RWPE2 (cell line): ENCODE measurements at regions not wholly inside any gene's neighbourhood (a gene's known extent, or its start where the extent isn't known, plus 50 kb on each side); places are given as distances from the start of the nearest gene placed in this dataset.

Source experiments
- ATAC-seq: fragments of 200-7000 bp; cut with Tn5 transposase; 3 replicates; pipeline ENCODE4 v1.9.1; 2021; ENCODE audit warnings: low read depth
- DNase-seq: peaks from one replicate; pipeline ENCODE4 v3.0.0-alpha.2; 2020; ENCODE audit warnings: low spot score
- H3K27ac ChIP-seq: fragments of 450-650 bp; 2 replicates; pipeline ENCODE4 v1.5.1; 2017; ENCODE audit warnings: mild to moderate bottlenecking; ENCODE audit not compliant: poor library complexity, severe bottlenecking
- H3K27me3 ChIP-seq: fragments of 250-450 bp; sonication (Bioruptor Pico); 2 replicates; pipeline ENCODE4 v1.5.1; 2021; ENCODE audit warnings: mild to moderate bottlenecking, moderate library complexity; ENCODE audit not compliant: insufficient read depth, poor library complexity, severe bottlenecking
- H3K36me3 ChIP-seq: fragments of 250-450 bp; sonication (Bioruptor Pico); 2 replicates; pipeline ENCODE4 v1.5.1; 2020; ENCODE audit warnings: low read depth, mild to moderate bottlenecking, moderate library complexity
- H3K4me1 ChIP-seq: fragments of 250-450 bp; sonication (Bioruptor Pico); 2 replicates; pipeline ENCODE4 v1.5.1; 2021; ENCODE audit warnings: mild to moderate bottlenecking, moderate library complexity; ENCODE audit not compliant: insufficient read depth, poor library complexity, severe bottlenecking
- H3K4me3 ChIP-seq: fragments of 250-450 bp; sonication (Bioruptor Pico); 2 replicates; pipeline ENCODE4 v1.5.1; 2021; ENCODE audit warnings: mild to moderate bottlenecking, moderate library complexity; ENCODE audit not compliant: severe bottlenecking
- H3K9me3 ChIP-seq: fragments of 250-450 bp; sonication (Bioruptor Pico); 2 replicates; pipeline ENCODE4 v1.5.1; 2021; ENCODE audit warnings: mild to moderate bottlenecking, moderate library complexity; ENCODE audit not compliant: severe bottlenecking
- CTCF ChIP-seq: fragments of 450-650 bp; IDR thresholded peaks from one replicate; pipeline ENCODE4 v1.5.1; 2017; ENCODE audit warnings: mild to moderate bottlenecking, moderate library complexity; ENCODE audit not compliant: poor library complexity, severe bottlenecking

GRCh38 chr3:1792466-1792865 lies 306.2 kb upstream of the CNTN4 start:
- no peaks in the 10 kb centered on the region for H3K36me3 ChIP-seq
- no peak for ATAC-seq
- TF ChIP-seq CTCF: no peak
- H3K27ac ChIP-seq: no peak overlapping the region
- H3K4me3 ChIP-seq: no peak overlapping the region
- H3K9me3 ChIP-seq: no peaks in the 10 kb centered on the region
- no peaks in the 10 kb centered on the region for H3K27me3 ChIP-seq
- DNase-seq: no peak
- no peaks in the 10 kb centered on the region for H3K4me1 ChIP-seq

- no peak for ATAC-seq
- Histone ChIP-seq H3K27ac (no peak overlapping the region), H3K36me3 (no peaks in the 10 kb centered on the region), H3K4me1 (no peaks in the 10 kb centered on the region), H3K27me3 (no peaks in the 10 kb centered on the region), H3K9me3 (no peaks in the 10 kb centered on the region), H3K4me3 (no peak overlapping the region)
- no peak for TF ChIP-seq CTCF
- no peak for DNase-seq
Observed at GRCh38 chr3:1798711-1799405, 299.8 kb upstream of the CNTN4 start.

GRCh38 chr3:1805331-1805730 lies 293.3 kb upstream of the CNTN4 start:
- no peak for TF ChIP-seq CTCF
- DNase-seq (no peak), ATAC-seq (no peak)
- H3K27ac ChIP-seq: no peak overlapping the region
- H3K4me3 ChIP-seq: no peak overlapping the region
- H3K4me1 ChIP-seq: no peaks in the 10 kb centered on the region
- H3K9me3 ChIP-seq: no peaks in the 10 kb centered on the region
- no peaks in the 10 kb centered on the region for H3K36me3 ChIP-seq
- H3K27me3 ChIP-seq: no peaks in the 10 kb centered on the region

- no peak for DNase-seq
- Histone ChIP-seq H3K27me3 (no peaks in the 10 kb centered on the region), H3K9me3 (no peaks in the 10 kb centered on the region), H3K36me3 (no peaks in the 10 kb centered on the region), H3K4me1 (no peaks in the 10 kb centered on the region), H3K27ac (no peak overlapping the region), H3K4me3 (no peak overlapping the region)
- no peak for ATAC-seq
- no peak for TF ChIP-seq CTCF
Observed at GRCh38 chr3:1808590-1808989, 290.1 kb upstream of the CNTN4 start.

- no peak for DNase-seq
Observed at GRCh38 chr3:1823867-1824266, 274.8 kb upstream of the CNTN4 start.

More at GRCh38 chr3:1823867-1824266, 274.8 kb upstream of the CNTN4 start:
- H3K4me1 ChIP-seq: no peaks in the 10 kb centered on the region
- TF ChIP-seq CTCF: no peak
- ATAC-seq: no peak
- H3K27me3 ChIP-seq: no peaks in the 10 kb centered on the region
- no peak overlapping the region for H3K27ac ChIP-seq
- no peaks in the 10 kb centered on the region for H3K36me3 ChIP-seq
- no peaks in the 10 kb centered on the region for H3K9me3 ChIP-seq
- no peak overlapping the region for H3K4me3 ChIP-seq
